GM12864 (cell line): ENCODE measurements at regions not wholly inside any gene's neighbourhood (a gene's known extent, or its start where the extent isn't known, plus 50 kb on each side); places are given as distances from the start of the nearest gene placed in this dataset.

Source experiments
- DNase-seq: peaks from one replicate; pipeline ENCODE4 v3.0.0-alpha.2; 2011; ENCODE audit warnings: low read depth
- H3K4me3 ChIP-seq: 2 replicates; pipeline ENCODE4 v1.5.1; 2011; ENCODE audit warnings: mild to moderate bottlenecking, low read depth, low read length, control low read depth
- CTCF ChIP-seq: IDR thresholded peaks from 2 replicates; pipeline ENCODE4 v1.5.1; 2011; ENCODE audit warnings: low read depth, mild to moderate bottlenecking, moderate library complexity, low read length, control low read depth, inconsistent platforms; ENCODE audit errors: missing control alignments

DNA sequence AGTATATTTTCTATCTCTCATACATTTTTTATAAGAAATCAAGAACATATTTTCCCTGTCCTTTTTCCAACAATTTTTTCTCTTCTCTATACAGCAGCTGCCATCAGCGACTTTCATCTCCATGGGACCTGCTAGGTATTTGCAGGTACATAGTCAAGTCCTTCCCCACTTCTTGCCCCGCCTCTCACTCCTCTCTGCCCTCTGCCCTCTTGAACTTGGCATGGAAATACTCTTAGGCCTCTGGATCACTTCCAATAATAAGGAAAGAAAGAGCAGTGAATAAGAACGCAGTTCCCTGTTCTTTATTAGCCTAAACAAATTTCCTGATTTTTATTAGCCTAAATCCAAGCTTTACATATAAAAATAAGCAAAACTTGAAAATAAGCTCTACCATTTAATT is 353.1 kb downstream of the SEC23A start:
- no peak overlapping the region for H3K4me3 ChIP-seq
- DNase-seq: no peak
- no peak for TF ChIP-seq CTCF

DNA sequence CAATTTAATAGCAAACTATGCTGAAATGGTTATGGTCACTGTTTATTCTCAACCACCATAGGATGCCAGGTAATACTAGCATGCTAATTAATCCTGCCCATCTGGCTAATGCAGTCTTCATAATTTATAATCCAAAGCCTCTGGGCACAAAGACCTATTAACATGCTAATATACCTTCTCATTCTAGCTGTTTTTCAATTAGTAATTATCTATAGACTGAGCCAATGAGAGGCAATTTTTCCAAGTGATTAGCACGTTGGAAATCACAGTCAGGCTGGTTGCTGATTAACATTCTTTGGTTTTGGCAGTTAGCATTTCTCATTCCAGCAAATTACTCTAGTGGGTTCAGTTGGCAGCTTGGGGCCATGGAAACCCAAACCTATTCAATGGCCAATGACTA is 357.2 kb downstream of the SEC23A start:
- no peak overlapping the region for H3K4me3 ChIP-seq
- no peak for DNase-seq
- TF ChIP-seq CTCF: no peak

DNA sequence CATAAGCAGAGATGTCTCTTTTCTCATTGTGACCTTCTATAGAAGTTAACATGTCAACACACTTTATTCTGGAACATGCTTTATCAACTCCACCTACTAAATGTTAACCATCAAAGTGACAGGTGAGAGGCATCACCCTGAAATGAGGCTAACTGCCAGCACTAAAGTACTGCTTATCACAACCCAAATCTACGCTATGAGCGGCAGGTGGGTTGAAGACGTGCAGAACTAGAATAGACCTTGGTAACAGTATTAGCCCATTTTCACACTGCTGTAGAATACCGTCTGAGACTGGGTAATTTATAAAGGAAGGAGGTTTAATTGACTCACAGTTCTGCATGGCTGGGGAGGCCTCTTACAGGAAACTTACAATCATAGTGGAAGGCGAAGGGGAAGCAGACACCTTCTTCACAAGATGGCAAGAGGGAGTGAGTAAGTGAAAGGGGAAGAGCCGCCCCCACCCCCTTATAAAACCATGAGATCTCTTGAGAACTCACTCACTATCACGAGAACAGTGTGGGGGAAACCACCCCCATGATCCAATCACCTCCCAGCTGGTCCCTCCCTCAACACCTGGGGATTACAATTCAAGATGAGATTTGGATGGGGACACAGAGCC is 359.0 kb downstream of the SEC23A start:
- TF ChIP-seq CTCF: no peak
- DNase-seq: no peak
- no peak overlapping the region for H3K4me3 ChIP-seq

DNA sequence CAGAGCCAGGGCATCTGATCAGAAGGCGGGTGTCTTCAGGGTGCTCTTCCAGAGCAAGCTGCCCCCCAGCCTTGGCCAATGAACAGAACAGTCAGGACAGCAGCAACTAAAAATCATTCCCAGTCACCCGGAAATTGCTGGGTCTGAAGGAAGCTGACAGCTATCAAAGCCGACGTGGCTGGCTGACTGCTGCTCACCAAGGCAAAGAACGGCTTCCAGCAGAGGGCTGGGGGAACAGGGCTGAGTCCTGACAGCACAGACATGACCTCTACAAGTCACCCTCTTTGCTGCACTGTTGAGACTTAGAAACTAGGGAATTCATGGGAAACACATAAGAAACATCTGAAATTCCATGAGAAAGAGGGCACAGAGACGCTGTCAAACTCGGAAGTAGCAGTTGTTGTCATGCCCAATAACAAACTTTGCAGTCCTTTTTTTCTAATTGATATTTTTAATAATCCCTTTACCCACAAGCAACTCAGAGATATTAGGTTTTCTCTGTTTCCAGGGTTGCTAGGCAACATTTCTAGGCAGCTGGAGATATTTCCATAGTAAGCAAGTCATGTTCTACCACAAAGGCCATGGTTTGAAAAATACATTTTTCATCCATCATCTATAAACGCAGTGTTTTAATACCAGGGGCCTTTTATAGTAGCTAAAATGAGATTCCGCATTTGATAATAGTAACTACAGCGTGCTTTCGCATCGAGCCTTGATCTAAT is 365.2 kb downstream of the SEC23A start:
- H3K4me3 ChIP-seq: no peak overlapping the region
- DNase-seq: no peak
- TF ChIP-seq CTCF: no peak

- H3K4me3 ChIP-seq: no peak overlapping the region
- no peak for TF ChIP-seq CTCF
- no peak for DNase-seq
Measured at GRCh38 chr14:38735005-38735404, 368.0 kb downstream of the SEC23A start.

DNA sequence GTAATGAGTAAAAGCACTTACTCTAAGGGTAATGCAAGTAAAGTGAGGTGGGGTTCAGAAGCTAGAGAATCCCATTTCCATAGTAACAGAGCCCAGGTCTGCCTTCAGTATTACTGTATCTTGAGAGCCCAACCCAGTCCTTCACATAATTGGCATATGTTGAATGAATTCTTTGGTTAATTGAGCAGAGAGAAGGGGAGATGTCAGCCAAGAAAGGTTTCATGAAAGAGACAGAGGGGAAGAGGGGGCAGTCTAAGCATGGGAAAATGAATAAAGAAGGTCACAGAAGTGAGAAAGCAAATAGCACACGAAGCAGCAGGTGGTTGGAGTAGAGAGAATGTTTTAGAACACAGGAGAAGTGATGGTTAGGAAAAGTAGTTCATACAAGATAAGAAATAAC is 371.1 kb downstream of the SEC23A start:
- no peak for DNase-seq
- TF ChIP-seq CTCF: no peak
- H3K4me3 ChIP-seq: no peak overlapping the region

DNA sequence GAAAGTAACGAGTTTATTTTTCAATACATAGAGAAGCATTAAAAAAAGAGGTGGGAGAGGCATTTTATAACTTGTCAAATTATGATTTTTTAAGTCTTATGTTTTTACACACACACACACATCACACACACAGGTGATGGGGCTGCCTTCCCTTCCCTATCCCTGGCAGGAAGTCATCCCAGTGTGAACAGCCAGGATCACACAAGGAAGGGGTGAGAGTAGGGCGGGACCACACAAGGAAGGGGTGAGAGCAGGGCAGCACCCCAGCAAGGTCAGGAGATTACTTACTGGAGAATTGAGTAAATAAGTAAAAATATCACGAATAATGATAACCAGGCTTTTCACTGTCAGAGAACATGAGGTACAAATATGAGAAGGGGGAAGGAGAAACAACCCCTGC is 372.6 kb downstream of the SEC23A start:
- no peak overlapping the region for H3K4me3 ChIP-seq
- no peak for DNase-seq
- no peak for TF ChIP-seq CTCF
